Skeletal muscle tissue (tissue), 4 donors: ENCODE measurements at regions not wholly inside any gene's neighbourhood (a gene's known extent, or its start where the extent isn't known, plus 50 kb on each side); places are given as distances from the start of the nearest gene placed in this dataset. TPM values are rescaled to one million over a fixed set of nuclear protein-coding genes. Genes with fewer than 3 reads are reported as not detected.

Experiments used
- H3K27ac ChIP-seq: one replicate; pipeline ENCODE4 v1.7.0; 2013; ENCODE audit warnings: mild to moderate bottlenecking, low read depth, low read length, inconsistent platforms
- H3K27me3 ChIP-seq, 3 donors: one replicate each; pipeline ENCODE4 v1.7.0; 2013; ENCODE audit warnings: low read length in 3 of 3; ENCODE audit not compliant: control insufficient read depth in 3 of 3, insufficient read depth in 3 of 3
- H3K36me3 ChIP-seq, 3 donors: one replicate each; pipeline ENCODE4 v1.7.0; 2013; ENCODE audit warnings: low read length in 3 of 3; ENCODE audit not compliant: control insufficient read depth in 3 of 3, insufficient read depth in 3 of 3
- H3K4me1 ChIP-seq, 3 donors: one replicate each; pipeline ENCODE4 v1.7.0; 2013; ENCODE audit warnings: low read length in 3 of 3, mild to moderate bottlenecking in 3 of 3; ENCODE audit not compliant: control insufficient read depth in 3 of 3, insufficient read depth in 3 of 3
- H3K4me3 ChIP-seq, 3 donors: one replicate each; pipeline ENCODE4 v1.7.0; 2013; ENCODE audit warnings: low read length in 3 of 3
- H3K9ac ChIP-seq, 3 donors: one replicate each; pipeline ENCODE4 v1.7.0; 2013; ENCODE audit warnings: low read length in 3 of 3, mild to moderate bottlenecking in 3 of 3, moderate library complexity in 2 of 3, low read depth in 1 of 3
- H3K9me3 ChIP-seq, 3 donors: one replicate each; pipeline ENCODE4 v1.7.0; 2013; ENCODE audit warnings: low read length in 3 of 3; ENCODE audit not compliant: control insufficient read depth in 3 of 3
- small RNA-seq: library from RNA; depleted of rRNA; stranded (forward); fragments of <200 nt; gene quantifications from one replicate; pipeline ENCODE3, GENCODE V24; 2014
- donor health status: Osteomylitis.

- peaks cover 3 to 15% (median 11%) of the 10 kb centered on the region in 3 donors for H3K4me1 ChIP-seq
- H3K9me3 ChIP-seq, result no peaks in the 10 kb centered on the region
- no peaks in the 10 kb centered on the region for H3K36me3 ChIP-seq
- no peaks in the 10 kb centered on the region for H3K27me3 ChIP-seq
- no peak overlapping the region for H3K4me3 ChIP-seq
- peak overlapping the region; percentile 84 for H3K27ac ChIP-seq
- H3K9ac ChIP-seq, result no peak overlapping the region
These were observed 59.0 kb upstream of the ARID2 start for GRCh38 chr12:45670346-45671065.

DNA sequence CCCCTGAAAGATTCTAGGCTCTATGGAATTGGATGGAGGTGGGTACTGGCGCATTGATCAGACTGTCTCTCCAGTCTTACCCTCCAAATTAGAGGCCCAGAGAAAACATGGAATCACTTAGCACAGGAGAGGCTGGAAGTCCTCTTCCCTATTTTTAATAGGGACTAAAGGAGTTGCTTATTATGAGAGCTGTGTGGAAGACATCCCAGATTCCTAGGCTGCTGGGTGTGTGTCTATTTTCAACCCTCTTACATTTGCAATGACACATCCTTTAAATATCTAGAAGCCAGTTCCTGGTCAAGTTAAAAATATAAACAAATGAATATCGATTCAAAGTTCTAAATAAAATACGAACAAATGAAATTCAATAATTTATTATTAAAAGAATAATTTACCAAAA, 58.3 kb upstream of the ARID2 start:
- H3K9me3 ChIP-seq, result no peaks in the 10 kb centered on the region
- H3K4me1 ChIP-seq, result peaks cover 3 to 15% (median 11%) of the 10 kb centered on the region in 3 donors
- no peaks in the 10 kb centered on the region for H3K36me3 ChIP-seq
- H3K27me3 ChIP-seq, result no peaks in the 10 kb centered on the region
- H3K9ac ChIP-seq, result no peak overlapping the region
- peak overlapping the region in 1 of 3 donors; percentile 6 for H3K4me3 ChIP-seq
- peak overlapping the region; percentile 84 for H3K27ac ChIP-seq

- H3K27me3 ChIP-seq, result no peaks in the 10 kb centered on the region
- peaks cover 3 to 15% (median 6%) of the 10 kb centered on the region in 3 donors for H3K4me1 ChIP-seq
- H3K27ac ChIP-seq, result no peak overlapping the region
- H3K9me3 ChIP-seq, result no peaks in the 10 kb centered on the region
- H3K4me3 ChIP-seq, result no peak overlapping the region
- no peak overlapping the region for H3K9ac ChIP-seq
- no peaks in the 10 kb centered on the region for H3K36me3 ChIP-seq
These were observed 55.1 kb upstream of the ARID2 start for GRCh38 chr12:45674181-45674977.

DNA sequence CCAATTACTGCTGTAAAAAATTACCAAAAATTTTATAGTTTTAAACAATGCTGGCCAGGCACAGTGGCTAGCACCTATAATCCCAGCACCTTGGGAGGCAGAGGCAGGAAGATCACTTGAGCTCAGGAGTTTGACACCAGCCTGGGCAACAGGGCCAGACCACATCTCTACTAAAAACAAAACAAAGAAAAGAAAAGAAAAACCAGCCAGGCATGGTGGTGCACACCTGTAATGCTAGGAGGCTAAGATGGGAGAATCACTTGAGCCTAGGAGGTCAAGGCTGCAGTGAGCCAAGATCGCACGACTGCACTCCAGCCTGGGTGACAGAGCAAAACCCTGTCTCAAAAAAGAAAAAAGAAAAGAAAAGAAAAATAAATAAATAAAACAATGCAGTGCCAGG, 54.0 kb upstream of the ARID2 start:
- Histone ChIP-seq H3K27ac (no peak overlapping the region), H3K27me3 (no peaks in the 10 kb centered on the region), H3K36me3 (no peaks in the 10 kb centered on the region), H3K9me3 (no peaks in the 10 kb centered on the region), H3K4me3 (no peak overlapping the region), H3K4me1 (peaks cover 3 to 15% (median 3%) of the 10 kb centered on the region in 3 donors), H3K9ac (no peak overlapping the region)

Small RNA genes lying in the stretch of these regions (small RNA-seq; reads per million reads assigned to genes)
- gene RF00026, result not detected
